IMR-90 (cell line): ENCODE measurements at regions not wholly inside any gene's neighbourhood (a gene's known extent, or its start where the extent isn't known, plus 50 kb on each side); places are given as distances from the start of the nearest gene placed in this dataset.

Experiments
- BHLHE40 ChIP-seq: fragments of 150-350 bp; IDR thresholded peaks from 2 replicates; pipeline ENCODE4 v1.6.1; 2016; ENCODE audit warnings: mild to moderate bottlenecking, low read depth, low read length
- CEBPB ChIP-seq: IDR thresholded peaks from 2 replicates; pipeline ENCODE4 v1.6.1; 2012; ENCODE audit warnings: low read depth, low read length, improper control_type of control experiment
- CHD1 ChIP-seq: IDR thresholded peaks from 2 replicates; pipeline ENCODE4 v1.6.1; 2012; ENCODE audit warnings: low read depth, low read length, improper control_type of control experiment
- CTCF ChIP-seq: conservative IDR thresholded peaks from 2 replicates; pipeline ENCODE4 v1.5.1; 2012; ENCODE audit warnings: mild to moderate bottlenecking, low read depth, low read length, improper control_type of control experiment
- MAFK ChIP-seq: IDR thresholded peaks from 2 replicates; pipeline ENCODE4 v1.6.1; 2012; ENCODE audit warnings: low read depth, low read length, improper control_type of control experiment
- MAZ ChIP-seq: IDR thresholded peaks from 2 replicates; pipeline ENCODE4 v1.6.1; 2012; ENCODE audit warnings: low read depth, mild to moderate bottlenecking, low read length, improper control_type of control experiment, moderate library complexity, borderline replicate concordance
- NFE2L2 ChIP-seq: fragments of 150-350 bp; IDR thresholded peaks from 2 replicates; pipeline ENCODE4 v1.6.1; 2016; ENCODE audit warnings: low read depth, mild to moderate bottlenecking, low read length
- POLR2A ChIP-seq: IDR thresholded peaks from 2 replicates; pipeline ENCODE4 v1.6.1; 2012; ENCODE audit warnings: mild to moderate bottlenecking, low read depth, low read length
- RAD21 ChIP-seq: IDR thresholded peaks from 2 replicates; pipeline ENCODE4 v1.6.1; 2012; ENCODE audit warnings: low read length, improper control_type of control experiment
- RCOR1 ChIP-seq: IDR thresholded peaks from 2 replicates; pipeline ENCODE4 v1.6.1; 2012; ENCODE audit warnings: mild to moderate bottlenecking, low read length, improper control_type of control experiment; ENCODE audit not compliant: insufficient replicate concordance
- RFX5 ChIP-seq: IDR thresholded peaks from 2 replicates; pipeline ENCODE4 v1.8.0; 2012; ENCODE audit warnings: low read depth, mild to moderate bottlenecking, low read length, moderate library complexity
- SMC3 ChIP-seq: fragments of 150-350 bp; IDR thresholded peaks from 2 replicates; pipeline ENCODE4 v1.6.1; 2016; ENCODE audit warnings: low read depth, mild to moderate bottlenecking, antibody characterized with exemption, low read length, moderate library complexity
- USF2 ChIP-seq: fragments of 150-350 bp; IDR thresholded peaks from 2 replicates; pipeline ENCODE4 v1.6.1; 2017; ENCODE audit warnings: mild to moderate bottlenecking, antibody characterized with exemption, low read length, low read depth

GRCh38 chr6:81969814-81970213 is 217.3 kb upstream of the TENT5A start:
- no peak for TF ChIP-seq CTCF
- TF ChIP-seq USF2 = no peak
- TF ChIP-seq POLR2A = no peak
- no peak for TF ChIP-seq RCOR1
- no peak for TF ChIP-seq RFX5
- no peak for TF ChIP-seq BHLHE40
- TF ChIP-seq CEBPB = no peak
- no peak for TF ChIP-seq RAD21
- no peak for TF ChIP-seq MAFK
- no peak for TF ChIP-seq MAZ
- no peak for TF ChIP-seq SMC3
- TF ChIP-seq CHD1 = no peak
- no peak for TF ChIP-seq NFE2L2
